GM12892 (cell line): ENCODE measurements at regions not wholly inside any gene's neighbourhood (a gene's known extent, or its start where the extent isn't known, plus 50 kb on each side); places are given as distances from the start of the nearest gene placed in this dataset.
"Not testable (repeated sequence)": the region's sequence is repeated elsewhere in the genome, so short reads cannot be mapped to it uniquely, and the experiment has no call there.

Experiments
- DNase-seq: peaks from one replicate; pipeline ENCODE4 v3.0.0; 2011; ENCODE audit not compliant: insufficient read length
- FAIRE-seq: peaks from 2 replicates; lab custom pipeline; 2011; peaks lifted over from hg19 to GRCh38; lab: Jason Lieb, UNC
- POLR2A ChIP-seq: IDR thresholded peaks from 2 replicates; pipeline ENCODE4 v1.6.1; 2011; ENCODE audit warnings: low read depth, low read length, control low read depth
- POLR2AphosphoS5 ChIP-seq: IDR thresholded peaks from 2 replicates; pipeline ENCODE4 v1.6.1; 2011; ENCODE audit warnings: low read depth, low read length, control low read depth
- TAF1 ChIP-seq: IDR thresholded peaks from 2 replicates; pipeline ENCODE4 v1.6.1; 2011; ENCODE audit warnings: low read depth, mild to moderate bottlenecking, control low read depth, low read length, borderline replicate concordance

GRCh38 chr1:74952786-74953185, 181.4 kb upstream of the LHX8 start:
- FAIRE-seq: no peak
- TF ChIP-seq POLR2AphosphoS5 (no peak), POLR2A (no peak)
- DNase-seq: no peak

GRCh38 chr1:74953622-74954021, 180.6 kb upstream of the LHX8 start:
- FAIRE-seq (no peak), DNase-seq (no peak)
- TF ChIP-seq POLR2AphosphoS5 (no peak), POLR2A (no peak), TAF1 (no peak)

GRCh38 chr1:74963120-74963519, 171.1 kb upstream of the LHX8 start:
- TF ChIP-seq POLR2A (no peak), POLR2AphosphoS5 (no peak), TAF1 (no peak)
- no peak for DNase-seq
- FAIRE-seq: no peak

GRCh38 chr1:74964508-74965102, 169.6 kb upstream of the LHX8 start:
- no peak for FAIRE-seq
- DNase-seq: no peak
- TF ChIP-seq TAF1 (no peak), POLR2A (no peak), POLR2AphosphoS5 (no peak)

GRCh38 chr1:74969566-74970135, 164.5 kb upstream of the LHX8 start:
- TF ChIP-seq POLR2A (no peak), POLR2AphosphoS5 (no peak), TAF1 (no peak)
- FAIRE-seq (no peak), DNase-seq (no peak)

GRCh38 chr1:74971982-74972381, 162.2 kb upstream of the LHX8 start:
- no peak for FAIRE-seq
- no peak for TF ChIP-seq POLR2AphosphoS5
- no peak for TF ChIP-seq POLR2A
- TF ChIP-seq TAF1: no peak
- no peak for DNase-seq

GRCh38 chr1:74976491-74976890, 157.7 kb upstream of the LHX8 start:
- TF ChIP-seq POLR2AphosphoS5: no peak
- no peak for TF ChIP-seq POLR2A
- no peak for TF ChIP-seq TAF1
- DNase-seq (no peak), FAIRE-seq (no peak)

GRCh38 chr1:74992448-74992847, 141.7 kb upstream of the LHX8 start:
- DNase-seq, FAIRE-seq: not testable (repeated sequence)

- no peak for TF ChIP-seq POLR2A
- no peak for TF ChIP-seq TAF1
- TF ChIP-seq POLR2AphosphoS5: no peak
- FAIRE-seq (no peak), DNase-seq (no peak)
Observed at GRCh38 chr1:74995821-74996220, 138.4 kb upstream of the LHX8 start.

GRCh38 chr1:75010547-75010946, 123.6 kb upstream of the LHX8 start:
- TF ChIP-seq TAF1 (no peak), POLR2AphosphoS5 (no peak), POLR2A (no peak)
- no peak for DNase-seq
- no peak for FAIRE-seq

GRCh38 chr1:75014250-75014649, 119.9 kb upstream of the LHX8 start:
- no peak for TF ChIP-seq POLR2A
- no peak for FAIRE-seq
- DNase-seq: no peak

- TF ChIP-seq POLR2AphosphoS5: no peak
- no peak for TF ChIP-seq TAF1
- no peak for TF ChIP-seq POLR2A
- no peak for FAIRE-seq
- no peak for DNase-seq
Observed at GRCh38 chr1:75023005-75023404, 111.2 kb upstream of the LHX8 start.

- TF ChIP-seq TAF1 (no peak), POLR2AphosphoS5 (no peak), POLR2A (no peak)
- FAIRE-seq: no peak
- DNase-seq: no peak
Observed at GRCh38 chr1:75034376-75034775, 99.8 kb upstream of the LHX8 start.
